ENCODE measurements at regions not wholly inside any gene's neighbourhood (a gene's known extent, or its start where the extent isn't known, plus 50 kb on each side); places are given as distances from the start of the nearest gene placed in this dataset.

GRCh38 chr3:188047536-188047935 is 106.4 kb upstream of the LPP start:
- no peaks in the 10 kb centered on the region for H3K27me3 Mint-ChIP-seq
- no peak overlapping the region for H3K27ac Mint-ChIP-seq
- no peaks in the 10 kb centered on the region for H3K36me3 Mint-ChIP-seq
- no peak for TF ChIP-seq CTCF (conservative IDR thresholded peaks at IDR 0.05)
- H3K4me3 Mint-ChIP-seq: no peak overlapping the region
- DNase-seq (ENCODE audit: extremely low spot score, unreplicated experiment): no peak
- peaks cover 8% of the 10 kb centered on the region for H3K4me1 Mint-ChIP-seq (ENCODE audit: unreplicated experiment)
- no peaks in the 10 kb centered on the region for H3K9me3 Mint-ChIP-seq

- no peak overlapping the region for H3K4me3 Mint-ChIP-seq
- no peaks in the 10 kb centered on the region for H3K9me3 Mint-ChIP-seq
- H3K27ac Mint-ChIP-seq: no peak overlapping the region
- no peak for TF ChIP-seq CTCF (conservative IDR thresholded peaks at IDR 0.05)
- H3K4me1 Mint-ChIP-seq (ENCODE audit: unreplicated experiment): peaks cover 25% of the 10 kb centered on the region
- no peaks in the 10 kb centered on the region for H3K27me3 Mint-ChIP-seq
- H3K36me3 Mint-ChIP-seq: no peaks in the 10 kb centered on the region
- no peak for DNase-seq (ENCODE audit: extremely low spot score, unreplicated experiment)
Measured at GRCh38 chr3:188049606-188050530, 104.1 kb upstream of the LPP start.

GRCh38 chr3:188051801-188052168 is 102.2 kb upstream of the LPP start:
- no peaks in the 10 kb centered on the region for H3K36me3 Mint-ChIP-seq
- no peaks in the 10 kb centered on the region for H3K27me3 Mint-ChIP-seq
- no peak for DNase-seq (ENCODE audit: extremely low spot score, unreplicated experiment)
- peak overlapping the region; percentile 78 for H3K27ac Mint-ChIP-seq
- no peak for TF ChIP-seq CTCF (conservative IDR thresholded peaks at IDR 0.05)
- peaks cover 22% of the 10 kb centered on the region for H3K4me1 Mint-ChIP-seq (ENCODE audit: unreplicated experiment)
- H3K9me3 Mint-ChIP-seq: no peaks in the 10 kb centered on the region
- no peak overlapping the region for H3K4me3 Mint-ChIP-seq

GRCh38 chr3:188052169-188053035 is 101.6 kb upstream of the LPP start:
- peak; percentile 56 for TF ChIP-seq CTCF (conservative IDR thresholded peaks at IDR 0.05)
- H3K4me1 Mint-ChIP-seq (ENCODE audit: unreplicated experiment): peaks cover 22% of the 10 kb centered on the region
- no peaks in the 10 kb centered on the region for H3K9me3 Mint-ChIP-seq
- no peaks in the 10 kb centered on the region for H3K27me3 Mint-ChIP-seq
- peak overlapping the region; percentile 61 for H3K4me3 Mint-ChIP-seq
- no peaks in the 10 kb centered on the region for H3K36me3 Mint-ChIP-seq
- no peak for DNase-seq (ENCODE audit: extremely low spot score, unreplicated experiment)
- peak overlapping the region; percentile 43 for H3K27ac Mint-ChIP-seq

- H3K9me3 Mint-ChIP-seq: no peaks in the 10 kb centered on the region
- no peak for DNase-seq (ENCODE audit: extremely low spot score, unreplicated experiment)
- no peaks in the 10 kb centered on the region for H3K36me3 Mint-ChIP-seq
- H3K4me1 Mint-ChIP-seq (ENCODE audit: unreplicated experiment): peaks cover 22% of the 10 kb centered on the region
- no peaks in the 10 kb centered on the region for H3K27me3 Mint-ChIP-seq
- peak overlapping the region; percentile 61 for H3K4me3 Mint-ChIP-seq
- peak overlapping the region; percentile 43 for H3K27ac Mint-ChIP-seq
- TF ChIP-seq CTCF (conservative IDR thresholded peaks at IDR 0.05): no peak
Measured at GRCh38 chr3:188053036-188053340, 101.0 kb upstream of the LPP start.
